ENCODE measurements at regions not wholly inside any gene's neighbourhood (a gene's known extent, or its start where the extent isn't known, plus 50 kb on each side); places are given as distances from the start of the nearest gene placed in this dataset.

DNA sequence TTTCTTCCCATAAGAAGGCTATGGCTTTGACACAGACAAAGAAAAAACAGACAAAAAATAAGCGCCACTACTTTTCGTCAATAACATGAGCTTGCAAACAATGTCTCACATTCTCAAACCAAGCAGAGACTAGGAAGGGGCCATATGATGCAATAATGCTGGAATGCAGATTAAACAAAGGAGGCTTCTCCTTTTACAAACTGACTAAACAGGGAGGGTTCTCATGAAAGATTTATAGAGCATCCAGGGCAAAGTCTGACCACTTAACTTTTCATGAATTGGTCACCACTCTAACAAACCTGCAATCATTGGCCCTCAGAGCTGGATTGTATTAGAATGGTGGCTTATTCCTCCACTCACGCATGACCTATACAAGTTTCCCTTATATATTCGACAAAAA, 663.3 kb upstream of the CHAC2 start:
- TF ChIP-seq MEF2A (IDR thresholded peaks at IDR 0.05; ENCODE audit: insufficient read depth, low read depth, low read length): no peak
- no peak for TF ChIP-seq CEBPB (IDR thresholded peaks at IDR 0.05; ENCODE audit: borderline replicate concordance in 1 of 2, low read depth in 2 of 2, low read length in 2 of 2)
- TF ChIP-seq, protein P1, sequence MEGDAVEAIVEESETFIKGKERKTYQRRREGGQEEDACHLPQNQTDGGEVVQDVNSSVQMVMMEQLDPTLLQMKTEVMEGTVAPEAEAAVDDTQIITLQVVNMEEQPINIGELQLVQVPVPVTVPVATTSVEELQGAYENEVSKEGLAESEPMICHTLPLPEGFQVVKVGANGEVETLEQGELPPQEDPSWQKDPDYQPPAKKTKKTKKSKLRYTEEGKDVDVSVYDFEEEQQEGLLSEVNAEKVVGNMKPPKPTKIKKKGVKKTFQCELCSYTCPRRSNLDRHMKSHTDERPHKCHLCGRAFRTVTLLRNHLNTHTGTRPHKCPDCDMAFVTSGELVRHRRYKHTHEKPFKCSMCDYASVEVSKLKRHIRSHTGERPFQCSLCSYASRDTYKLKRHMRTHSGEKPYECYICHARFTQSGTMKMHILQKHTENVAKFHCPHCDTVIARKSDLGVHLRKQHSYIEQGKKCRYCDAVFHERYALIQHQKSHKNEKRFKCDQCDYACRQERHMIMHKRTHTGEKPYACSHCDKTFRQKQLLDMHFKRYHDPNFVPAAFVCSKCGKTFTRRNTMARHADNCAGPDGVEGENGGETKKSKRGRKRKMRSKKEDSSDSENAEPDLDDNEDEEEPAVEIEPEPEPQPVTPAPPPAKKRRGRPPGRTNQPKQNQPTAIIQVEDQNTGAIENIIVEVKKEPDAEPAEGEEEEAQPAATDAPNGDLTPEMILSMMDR (IDR thresholded peaks at IDR 0.05 in 2 of 3, conservative IDR thresholded peaks at IDR 0.05 in 1 of 3; ENCODE audit: control insufficient read depth in 2 of 3, extremely low read depth in 1 of 3, insufficient read depth in 1 of 3, low read depth in 3 of 3, low read length in 3 of 3): no peak
- TF ChIP-seq POLR2AphosphoS5 (IDR thresholded peaks at IDR 0.05; ENCODE audit: low read length): no peak
- TF ChIP-seq EP300 (IDR thresholded peaks at IDR 0.05; ENCODE audit: borderline replicate concordance in 1 of 2, control insufficient read depth in 1 of 2, low read depth in 2 of 2, low read length in 2 of 2): no peak
- TF ChIP-seq, protein P2, sequence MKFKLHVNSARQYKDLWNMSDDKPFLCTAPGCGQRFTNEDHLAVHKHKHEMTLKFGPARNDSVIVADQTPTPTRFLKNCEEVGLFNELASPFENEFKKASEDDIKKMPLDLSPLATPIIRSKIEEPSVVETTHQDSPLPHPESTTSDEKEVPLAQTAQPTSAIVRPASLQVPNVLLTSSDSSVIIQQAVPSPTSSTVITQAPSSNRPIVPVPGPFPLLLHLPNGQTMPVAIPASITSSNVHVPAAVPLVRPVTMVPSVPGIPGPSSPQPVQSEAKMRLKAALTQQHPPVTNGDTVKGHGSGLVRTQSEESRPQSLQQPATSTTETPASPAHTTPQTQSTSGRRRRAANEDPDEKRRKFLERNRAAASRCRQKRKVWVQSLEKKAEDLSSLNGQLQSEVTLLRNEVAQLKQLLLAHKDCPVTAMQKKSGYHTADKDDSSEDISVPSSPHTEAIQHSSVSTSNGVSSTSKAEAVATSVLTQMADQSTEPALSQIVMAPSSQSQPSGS (IDR thresholded peaks at IDR 0.05; ENCODE audit: low read length): no peak
- TF ChIP-seq YY1 (IDR thresholded peaks at IDR 0.05; ENCODE audit: low read depth, low read length): no peak
- TF ChIP-seq, protein P3, sequence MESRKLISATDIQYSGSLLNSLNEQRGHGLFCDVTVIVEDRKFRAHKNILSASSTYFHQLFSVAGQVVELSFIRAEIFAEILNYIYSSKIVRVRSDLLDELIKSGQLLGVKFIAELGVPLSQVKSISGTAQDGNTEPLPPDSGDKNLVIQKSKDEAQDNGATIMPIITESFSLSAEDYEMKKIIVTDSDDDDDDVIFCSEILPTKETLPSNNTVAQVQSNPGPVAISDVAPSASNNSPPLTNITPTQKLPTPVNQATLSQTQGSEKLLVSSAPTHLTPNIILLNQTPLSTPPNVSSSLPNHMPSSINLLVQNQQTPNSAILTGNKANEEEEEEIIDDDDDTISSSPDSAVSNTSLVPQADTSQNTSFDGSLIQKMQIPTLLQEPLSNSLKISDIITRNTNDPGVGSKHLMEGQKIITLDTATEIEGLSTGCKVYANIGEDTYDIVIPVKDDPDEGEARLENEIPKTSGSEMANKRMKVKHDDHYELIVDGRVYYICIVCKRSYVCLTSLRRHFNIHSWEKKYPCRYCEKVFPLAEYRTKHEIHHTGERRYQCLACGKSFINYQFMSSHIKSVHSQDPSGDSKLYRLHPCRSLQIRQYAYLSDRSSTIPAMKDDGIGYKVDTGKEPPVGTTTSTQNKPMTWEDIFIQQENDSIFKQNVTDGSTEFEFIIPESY (IDR thresholded peaks at IDR 0.05): no peak
- no peak for TF ChIP-seq EZH2 (IDR thresholded peaks at IDR 0.05; ENCODE audit: borderline replicate concordance, control insufficient read depth, low read depth, low read length)
